ENCODE measurements at regions not wholly inside any gene's neighbourhood (a gene's known extent, or its start where the extent isn't known, plus 50 kb on each side); places are given as distances from the start of the nearest gene placed in this dataset.
"Not testable (repeated sequence)": the region's sequence is repeated elsewhere in the genome, so short reads cannot be mapped to it uniquely, and the experiment has no call there.

DNA sequence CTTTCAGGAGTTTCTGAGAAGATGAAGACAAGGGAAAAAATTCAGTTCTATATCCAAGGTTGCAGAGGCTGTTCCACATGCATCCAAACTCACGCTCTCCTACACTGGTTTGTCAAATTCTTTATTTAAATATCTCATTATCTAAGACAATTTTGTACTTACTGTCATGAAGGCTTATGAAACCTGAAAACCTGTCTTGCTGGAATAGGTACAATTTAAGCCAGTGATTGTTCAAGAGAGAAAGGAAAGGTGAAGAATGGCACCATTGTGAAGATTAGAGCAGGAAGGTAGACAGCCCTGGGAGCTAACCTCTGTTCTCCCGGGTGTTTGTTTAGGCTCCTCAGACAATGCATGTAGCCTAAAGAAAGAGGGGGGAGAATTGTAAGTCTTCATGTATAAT is 315.1 kb upstream of the PRKD1 start:
- ATAC-seq (no peak), DNase-seq (no peak)
- no peaks in the 10 kb centered on the region for H3K9me3 ChIP-seq (ENCODE audit: control insufficient read depth, low read length)
- H3K27ac ChIP-seq (ENCODE audit: low read length) = no peak overlapping the region
- no peaks in the 10 kb centered on the region for H3K27me3 ChIP-seq (ENCODE audit: control insufficient read depth, insufficient read depth)
- 79% methylated on average over 2 of the region's 2 CpGs for WGBS
- no peak overlapping the region for H3K4me3 ChIP-seq (ENCODE audit: low read length)
- no peaks in the 10 kb centered on the region for H3K4me1 ChIP-seq (ENCODE audit: control insufficient read depth, insufficient read depth, low read length)
- intact Hi-C loops (cut with DNase I) = no loop called here

DNA sequence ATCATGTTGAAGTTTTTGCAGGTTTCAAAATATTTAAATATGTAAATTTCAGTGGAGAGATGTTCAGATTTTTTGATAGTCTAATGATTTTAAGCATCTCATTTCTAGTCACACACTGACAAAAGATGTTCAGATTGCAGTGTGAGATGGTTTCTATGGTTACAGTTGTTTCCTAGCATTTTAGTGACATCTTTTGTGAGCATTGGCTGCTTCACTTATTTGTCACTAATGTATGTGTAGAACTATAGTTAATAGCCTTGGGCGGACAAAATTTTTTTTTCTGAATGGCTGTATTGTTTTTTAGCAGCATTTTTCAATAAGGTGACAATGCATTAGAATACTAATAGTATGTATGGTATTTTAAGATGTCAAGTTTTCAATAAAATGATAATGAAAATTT is 315.6 kb upstream of the PRKD1 start:
- Histone ChIP-seq H3K4me1 (ENCODE audit: control insufficient read depth, insufficient read depth, low read length) (no peaks in the 10 kb centered on the region), H3K27ac (ENCODE audit: low read length) (no peak overlapping the region), H3K4me3 (ENCODE audit: low read length) (no peak overlapping the region), H3K27me3 (ENCODE audit: control insufficient read depth, insufficient read depth) (no peaks in the 10 kb centered on the region), H3K9me3 (ENCODE audit: control insufficient read depth, low read length) (no peaks in the 10 kb centered on the region)
- DNase-seq = no peak
- WGBS = 85% methylated on average over 1 of the region's 1 CpG
- ATAC-seq = no peak
- intact Hi-C loops (cut with DNase I) = no loop called here

DNA sequence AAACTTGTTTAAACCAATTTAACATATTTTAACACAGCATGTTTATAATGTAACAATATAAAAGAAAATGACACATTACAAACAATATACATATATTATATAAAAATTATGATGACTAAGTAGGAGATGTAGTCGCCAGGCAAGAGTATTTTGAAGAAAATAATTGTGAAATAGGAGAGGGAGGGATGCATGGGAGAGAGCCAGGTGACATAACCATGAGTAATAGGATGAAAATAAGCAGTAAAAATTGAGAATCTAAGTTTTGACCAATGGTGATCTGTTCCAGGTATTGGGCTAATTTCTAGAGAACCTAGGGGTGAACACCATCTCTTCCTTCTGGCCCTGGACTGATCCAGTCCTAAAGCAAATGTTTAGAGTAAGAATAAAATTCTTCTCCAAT is 315.2 kb upstream of the G2E3 start:
- no peak overlapping the region for H3K27ac ChIP-seq (ENCODE audit: low read length)
- ATAC-seq (no peak), DNase-seq (no peak)
- H3K9me3 ChIP-seq (ENCODE audit: control insufficient read depth, low read length) = no peaks in the 10 kb centered on the region
- H3K27me3 ChIP-seq (ENCODE audit: control insufficient read depth, insufficient read depth) = no peaks in the 10 kb centered on the region
- no peaks in the 10 kb centered on the region for H3K4me1 ChIP-seq (ENCODE audit: control insufficient read depth, insufficient read depth, low read length)
- no peak overlapping the region for H3K4me3 ChIP-seq (ENCODE audit: low read length)
- intact Hi-C loops (cut with DNase I) = no loop called here
- WGBS = 0% methylated on average over 1 of the region's 1 CpG

DNA sequence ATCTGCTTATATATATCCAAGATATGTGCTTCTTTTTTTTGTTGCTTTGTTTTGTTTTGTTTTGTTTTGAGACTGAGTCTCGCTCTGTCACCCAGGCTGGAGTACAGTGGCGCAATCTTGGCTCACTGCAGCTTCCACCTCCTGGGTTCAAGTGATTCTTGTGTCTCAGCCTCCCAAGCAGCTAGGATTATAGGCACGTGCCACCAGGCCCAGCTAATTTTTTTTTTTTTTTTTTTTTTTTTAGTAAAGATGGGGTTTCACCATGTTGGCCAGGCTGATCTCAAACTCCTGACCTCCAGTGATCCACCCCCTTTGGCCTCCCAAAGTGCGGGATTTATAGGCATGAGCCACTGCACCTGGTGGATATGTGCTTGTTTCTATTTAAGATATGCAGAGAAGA is 314.6 kb upstream of the G2E3 start:
- not testable (repeated sequence) for ATAC-seq
- WGBS = 86% methylated on average over 4 of the region's 4 CpGs

DNA sequence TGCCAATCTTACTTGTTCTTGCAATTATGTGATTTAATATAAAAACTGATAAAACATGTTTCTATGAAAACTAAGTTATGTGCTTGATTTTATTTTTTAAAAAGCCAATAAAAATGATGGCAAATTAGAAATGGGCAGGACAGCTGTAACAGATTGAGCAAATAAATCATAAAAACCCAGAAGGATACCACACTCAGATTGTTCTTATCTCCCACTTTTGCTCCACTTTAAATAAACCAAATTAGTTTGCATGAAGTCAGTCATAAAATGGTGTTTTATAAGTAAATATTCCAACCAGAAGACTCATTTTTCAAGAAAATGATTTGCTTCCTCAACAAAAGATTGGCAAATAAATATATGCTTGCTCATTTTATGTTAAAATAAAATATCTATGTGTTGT is 307.9 kb upstream of the G2E3 start:
- H3K4me1 ChIP-seq (ENCODE audit: control insufficient read depth, insufficient read depth, low read length) = no peaks in the 10 kb centered on the region
- no peaks in the 10 kb centered on the region for H3K27me3 ChIP-seq (ENCODE audit: control insufficient read depth, insufficient read depth)
- ATAC-seq = no peak
- intact Hi-C loops (cut with DNase I) = no loop called here
- no peak overlapping the region for H3K4me3 ChIP-seq (ENCODE audit: low read length)
- no peak overlapping the region for H3K27ac ChIP-seq (ENCODE audit: low read length)
- no peaks in the 10 kb centered on the region for H3K9me3 ChIP-seq (ENCODE audit: control insufficient read depth, low read length)
- DNase-seq = no peak

More for the DNA sequence above, 314.6 kb upstream of the G2E3 start:
- H3K4me3 ChIP-seq (ENCODE audit: low read length); H3K9me3 ChIP-seq (ENCODE audit: control insufficient read depth, low read length); H3K27me3 ChIP-seq (ENCODE audit: control insufficient read depth, insufficient read depth); H3K4me1 ChIP-seq (ENCODE audit: control insufficient read depth, insufficient read depth, low read length); DNase-seq; intact Hi-C loops (cut with DNase I); H3K27ac ChIP-seq (ENCODE audit: low read length): not testable (repeated sequence)

DNA sequence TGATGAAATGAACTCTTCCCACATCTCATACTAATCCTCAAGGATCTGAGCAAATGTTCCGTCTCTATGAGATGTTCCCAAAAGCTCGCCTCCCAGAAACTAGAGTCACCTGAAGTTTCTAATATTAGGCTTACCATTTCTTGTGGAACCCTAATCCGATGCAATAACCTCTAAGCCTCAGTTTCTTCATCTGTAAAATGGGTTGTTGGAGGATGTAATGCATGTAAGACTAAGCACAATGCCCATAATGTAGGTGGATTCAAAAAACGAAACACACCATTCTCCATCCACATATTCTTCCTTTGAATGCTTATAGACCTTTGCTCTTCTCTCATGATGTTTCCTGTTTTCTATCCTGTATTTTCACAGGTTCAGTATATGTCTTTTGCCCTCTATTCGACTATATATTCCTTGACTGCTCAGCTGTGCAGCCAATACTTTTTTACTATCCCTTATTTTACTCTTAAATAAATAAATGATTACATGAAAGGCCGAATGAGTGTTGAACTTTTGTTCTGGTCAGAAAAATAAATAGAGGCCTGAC is 307.3 kb upstream of the G2E3 start:
- H3K4me3 ChIP-seq (ENCODE audit: low read length) = no peak overlapping the region

DNA sequence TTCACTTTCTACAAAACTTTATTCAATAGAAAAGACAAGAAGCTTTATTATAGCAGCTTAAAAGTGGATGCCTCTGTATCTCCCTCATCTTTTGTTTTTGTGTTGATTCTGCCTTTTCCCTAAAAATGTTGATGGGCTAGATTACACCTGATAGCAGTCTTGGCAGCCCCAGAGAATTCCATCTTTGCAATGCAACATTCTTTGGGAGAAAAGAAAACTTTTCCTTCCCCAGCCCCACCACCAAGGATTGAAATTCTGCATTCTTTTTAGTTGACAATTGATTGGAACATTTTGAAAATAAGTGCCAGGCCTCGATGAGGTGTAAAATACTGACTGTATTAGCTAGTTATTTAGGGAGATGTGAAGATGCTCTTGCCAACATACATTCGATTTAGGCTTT is 306.8 kb upstream of the G2E3 start:
- Histone ChIP-seq H3K27me3 (ENCODE audit: control insufficient read depth, insufficient read depth) (no peaks in the 10 kb centered on the region), H3K4me3 (ENCODE audit: low read length) (no peak overlapping the region), H3K9me3 (ENCODE audit: control insufficient read depth, low read length) (no peaks in the 10 kb centered on the region), H3K27ac (ENCODE audit: low read length) (no peak overlapping the region), H3K4me1 (ENCODE audit: control insufficient read depth, insufficient read depth, low read length) (no peaks in the 10 kb centered on the region)
- ATAC-seq (no peak), DNase-seq (no peak)
- intact Hi-C loops (cut with DNase I) = no loop called here
- WGBS = 61% methylated on average over 2 of the region's 2 CpGs

More for the DNA sequence above, 307.3 kb upstream of the G2E3 start:
- WGBS = 78% methylated on average over 6 of the region's 6 CpGs
- DNase-seq (no peak), ATAC-seq (no peak)
- no peak overlapping the region for H3K27ac ChIP-seq (ENCODE audit: low read length)
- no peaks in the 10 kb centered on the region for H3K9me3 ChIP-seq (ENCODE audit: control insufficient read depth, low read length)
- intact Hi-C loops (cut with DNase I) = no loop called here
- no peaks in the 10 kb centered on the region for H3K4me1 ChIP-seq (ENCODE audit: control insufficient read depth, insufficient read depth, low read length)
- H3K27me3 ChIP-seq (ENCODE audit: control insufficient read depth, insufficient read depth) = no peaks in the 10 kb centered on the region

DNA sequence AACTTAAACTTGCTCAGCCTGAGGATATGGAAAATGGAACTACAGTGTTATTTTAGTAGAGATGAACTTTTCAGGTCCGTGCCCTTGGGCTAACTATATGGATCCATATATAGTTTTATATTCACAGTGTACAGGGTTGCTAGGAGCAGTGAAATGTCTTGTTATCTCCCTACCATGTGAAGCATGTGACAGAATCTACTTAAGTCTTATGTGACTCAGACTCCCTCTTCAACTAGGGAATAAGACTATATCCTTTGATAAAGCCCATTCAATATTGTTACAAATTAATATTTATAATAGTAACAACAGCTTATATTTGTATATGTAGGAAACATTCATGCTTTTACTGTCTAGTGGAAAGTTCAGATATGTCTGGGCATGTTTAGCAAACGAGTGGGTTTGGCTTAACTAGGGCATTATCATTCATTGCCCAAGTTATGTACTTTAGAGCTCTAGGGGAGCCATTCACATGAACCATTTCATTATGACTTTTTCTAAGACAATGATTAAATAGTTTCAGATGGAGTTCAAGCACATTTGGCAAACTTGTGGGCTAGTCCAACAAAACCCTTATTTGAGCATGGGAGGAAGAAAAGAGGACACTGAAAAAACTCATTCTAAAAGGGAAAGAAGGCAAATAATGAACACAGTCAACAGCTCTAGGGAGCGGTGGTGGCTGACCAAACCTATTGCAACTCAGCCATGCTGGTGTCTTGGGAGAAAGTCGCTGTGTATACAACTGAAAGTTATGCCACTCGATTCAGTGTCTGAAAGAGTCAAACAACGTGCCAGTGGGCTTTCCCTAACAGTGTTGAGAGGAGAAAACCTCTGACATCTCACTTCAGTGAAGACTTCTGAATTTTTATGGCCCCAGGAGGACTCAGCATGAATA is 305.9 kb upstream of the G2E3 start:
- 66% methylated on average over 6 of the region's 6 CpGs for WGBS
- ATAC-seq = no peak
- DNase-seq = no peak
- Histone ChIP-seq H3K4me1 (ENCODE audit: control insufficient read depth, insufficient read depth, low read length) (no peaks in the 10 kb centered on the region), H3K4me3 (ENCODE audit: low read length) (no peak overlapping the region), H3K27ac (ENCODE audit: low read length) (no peak overlapping the region), H3K27me3 (ENCODE audit: control insufficient read depth, insufficient read depth) (no peaks in the 10 kb centered on the region), H3K9me3 (ENCODE audit: control insufficient read depth, low read length) (no peaks in the 10 kb centered on the region)
- intact Hi-C loops (cut with DNase I) = no loop called here

DNA sequence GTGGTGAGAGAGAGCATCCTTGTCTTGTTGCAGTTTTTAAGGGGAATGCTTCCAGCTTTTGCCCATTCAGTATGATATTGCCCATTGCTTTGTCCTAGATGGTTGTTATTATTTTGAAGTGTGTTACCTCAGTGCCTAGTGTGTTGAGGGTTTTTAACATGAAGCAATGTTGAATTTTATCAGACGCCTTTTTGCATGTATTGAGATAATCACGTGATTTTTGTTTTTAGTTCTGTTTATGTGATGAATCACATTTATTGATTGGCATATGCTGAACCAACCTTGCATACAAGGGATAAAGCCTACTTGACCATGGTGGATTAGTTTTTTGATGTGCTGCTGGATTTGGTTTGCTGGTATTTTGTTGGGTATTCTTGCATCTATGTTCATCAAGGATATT is 302.3 kb upstream of the G2E3 start:
- intact Hi-C loops (cut with DNase I) = no loop called here
- Histone ChIP-seq H3K27ac (ENCODE audit: low read length) (no peak overlapping the region), H3K4me3 (ENCODE audit: low read length) (no peak overlapping the region), H3K4me1 (ENCODE audit: control insufficient read depth, insufficient read depth, low read length) (no peaks in the 10 kb centered on the region), H3K9me3 (ENCODE audit: control insufficient read depth, low read length) (no peaks in the 10 kb centered on the region), H3K27me3 (ENCODE audit: control insufficient read depth, insufficient read depth) (no peaks in the 10 kb centered on the region)
- 82% methylated on average over 2 of the region's 2 CpGs for WGBS
- ATAC-seq = no peak
- DNase-seq = no peak

DNA sequence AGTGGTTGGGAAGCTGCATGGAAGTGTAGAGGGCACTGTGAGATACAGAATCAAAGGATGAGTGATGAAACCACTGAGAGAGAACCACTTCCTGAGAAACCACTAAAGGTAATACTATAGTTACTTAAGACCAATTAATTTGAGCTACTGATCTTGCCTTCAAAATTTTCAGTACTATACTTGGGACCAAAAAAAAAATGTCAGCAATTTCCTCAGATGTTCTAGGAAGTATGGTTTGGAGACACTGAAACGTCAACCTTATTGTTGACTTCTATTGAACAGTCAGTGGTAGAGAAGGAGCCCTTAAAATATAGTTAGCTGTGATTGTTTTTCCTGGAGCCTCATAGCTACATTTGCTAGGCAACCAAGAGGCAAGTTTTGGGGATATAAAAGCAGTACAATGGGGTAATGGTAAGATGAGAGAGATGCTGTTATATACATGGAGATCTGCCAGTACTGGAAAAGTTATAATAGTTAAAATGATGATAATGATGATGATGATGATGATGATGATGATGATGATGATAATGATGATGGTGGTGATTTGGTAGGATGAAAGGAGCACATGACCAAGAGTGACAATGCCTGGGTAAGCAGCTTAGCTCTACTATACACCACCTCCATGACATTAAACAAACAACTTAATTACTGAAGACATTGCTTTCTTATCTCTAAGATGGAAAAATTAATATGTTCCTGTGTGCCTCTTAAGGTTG is 300.9 kb upstream of the G2E3 start:
- no peaks in the 10 kb centered on the region for H3K27me3 ChIP-seq (ENCODE audit: control insufficient read depth, insufficient read depth)
- WGBS = 82% methylated on average over 1 of the region's 1 CpG
- H3K27ac ChIP-seq (ENCODE audit: low read length) = no peak overlapping the region
- DNase-seq = no peak
- H3K4me3 ChIP-seq (ENCODE audit: low read length) = no peak overlapping the region
- ATAC-seq = no peak
- no peaks in the 10 kb centered on the region for H3K9me3 ChIP-seq (ENCODE audit: control insufficient read depth, low read length)
- intact Hi-C loops (cut with DNase I) = no loop called here
- no peaks in the 10 kb centered on the region for H3K4me1 ChIP-seq (ENCODE audit: control insufficient read depth, insufficient read depth, low read length)

DNA sequence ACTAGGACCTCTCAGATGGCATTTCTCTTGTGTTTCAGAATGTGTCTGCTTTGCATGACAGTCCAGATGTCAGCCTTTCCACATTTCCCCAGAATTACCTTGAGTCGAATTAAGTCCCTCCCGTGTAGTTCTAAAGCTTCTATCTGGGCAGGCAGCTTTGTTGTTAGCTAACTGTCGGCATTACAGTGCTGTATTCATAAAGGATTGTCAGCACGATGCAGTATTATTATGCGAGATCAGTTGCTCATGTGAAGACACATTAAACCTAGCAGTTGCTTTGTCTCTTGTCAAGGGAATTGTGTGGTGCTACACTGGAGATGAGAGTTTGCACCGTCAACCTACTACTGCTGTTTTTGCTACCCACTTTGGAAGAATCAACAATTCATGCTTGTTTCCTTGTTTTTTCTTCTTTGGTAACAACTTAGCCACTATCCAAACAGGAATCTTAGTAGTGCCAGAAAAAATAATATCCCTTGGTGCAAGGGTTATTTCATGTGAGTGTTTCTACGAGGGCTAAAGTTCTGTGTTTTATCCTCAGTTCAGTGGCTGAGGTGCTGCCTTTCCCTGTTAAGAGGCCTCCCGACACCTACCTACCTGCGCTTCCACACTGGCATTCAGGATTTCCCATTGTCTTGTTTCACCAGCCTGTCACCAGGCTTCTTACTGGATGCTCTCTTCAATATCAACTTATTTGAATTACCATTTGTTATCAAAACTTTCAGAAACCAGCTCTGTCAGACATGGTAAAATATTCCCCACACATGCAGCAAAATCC is 297.9 kb upstream of the G2E3 start:
- WGBS = 70% methylated on average over 9 of the region's 9 CpGs

More for the DNA sequence above, 297.9 kb upstream of the G2E3 start:
- DNase-seq (no peak), ATAC-seq (no peak)
- no peak overlapping the region for H3K27ac ChIP-seq (ENCODE audit: low read length)
- no peaks in the 10 kb centered on the region for H3K4me1 ChIP-seq (ENCODE audit: control insufficient read depth, insufficient read depth, low read length)
- H3K27me3 ChIP-seq (ENCODE audit: control insufficient read depth, insufficient read depth) = no peaks in the 10 kb centered on the region
- H3K9me3 ChIP-seq (ENCODE audit: control insufficient read depth, low read length) = no peaks in the 10 kb centered on the region
- intact Hi-C loops (cut with DNase I) = no loop called here
- H3K4me3 ChIP-seq (ENCODE audit: low read length) = no peak overlapping the region
